H1 (cell line): ENCODE measurements at regions not wholly inside any gene's neighbourhood (a gene's known extent, or its start where the extent isn't known, plus 50 kb on each side); places are given as distances from the start of the nearest gene placed in this dataset.

Source experiments
- CTCF ChIA-PET: fragments of 300-600 bp; sonication (Branson Sonifier 250); formaldehyde crosslinking; loops from one replicate; lab custom pipeline; 2021; ENCODE audit not compliant: partially characterized antibody; lab: Charles Lee
- POLR2A ChIA-PET: fragments of 300-600 bp; sonication (Branson Sonifier 250); formaldehyde crosslinking; loops from one replicate; lab custom pipeline; 2021; ENCODE audit warnings: inconsistent platforms; ENCODE audit not compliant: partially characterized antibody; lab: Charles Lee
- DNase-seq, 2 experiments: peaks; one replicate each; pipeline versions ENCODE4 v3.0.0 to v3.0.0-alpha.2; 2010 to 2022; ENCODE audit warnings: low spot score in 2 of 2, low read depth in 1 of 2, mixed read lengths in 1 of 2
- FAIRE-seq: peaks from 2 replicates; lab custom pipeline; 2011; peaks lifted over from hg19 to GRCh38; lab: Jason Lieb, UNC
- H2AFZ ChIP-seq: 2 replicates; pipeline ENCODE4 v1.8.1; 2012; ENCODE audit warnings: low read length, inconsistent platforms
- H2AK5ac ChIP-seq: 2 replicates; pipeline ENCODE4 v1.6.1; 2013; ENCODE audit warnings: low read depth, low read length
- H2BK120ac ChIP-seq: replicated peaks from 2 replicates; pipeline ENCODE3; 2013; ENCODE audit warnings: low read depth, low read length, inconsistent platforms
- H2BK12ac ChIP-seq: 2 replicates; pipeline ENCODE4 v1.6.1; 2013; ENCODE audit warnings: low read depth, low read length
- H2BK15ac ChIP-seq: 2 replicates; pipeline ENCODE4 v1.6.1; 2013; ENCODE audit warnings: low read length
- H2BK20ac ChIP-seq: 2 replicates; pipeline ENCODE4 v1.6.1; 2013; ENCODE audit warnings: low read length
- H2BK5ac ChIP-seq: 2 replicates; pipeline ENCODE4 v1.6.1; 2013; ENCODE audit warnings: low read depth, low read length
- H3K14ac ChIP-seq: 2 replicates; pipeline ENCODE4 v1.6.1; 2013; ENCODE audit warnings: inconsistent platforms; ENCODE audit not compliant: insufficient read length
- H3K18ac ChIP-seq: 2 replicates; pipeline ENCODE4 v1.6.1; 2013; ENCODE audit warnings: low read length; ENCODE audit errors: extremely low read depth
- H3K23ac ChIP-seq: 2 replicates; pipeline ENCODE4 v1.6.1; 2013; ENCODE audit warnings: inconsistent platforms; ENCODE audit not compliant: insufficient read length
- H3K23me2 ChIP-seq: 2 replicates; pipeline ENCODE4 v1.6.1; 2013; ENCODE audit warnings: low read depth, low read length
- H3K27ac ChIP-seq: 2 replicates; pipeline ENCODE4 v1.6.1; 2011; ENCODE audit warnings: low read depth, low read length, inconsistent platforms
- H3K27me3 ChIP-seq, 4 experiments: replicated peaks in 1 of 4; 1 replicate in 1 of 4; 2 replicates in 3 of 4; pipeline versions ENCODE4 v1.6.1 to v1.8.1; 2011 to 2013; ENCODE audit warnings: low read length in 3 of 4, mild to moderate bottlenecking in 3 of 4, inconsistent platforms in 2 of 4, mixed read lengths in 2 of 4, moderate library complexity in 1 of 4; ENCODE audit not compliant: control insufficient read depth in 3 of 4, insufficient read depth in 3 of 4; ENCODE audit errors: extremely low read depth in 1 of 4
- H3K36me3 ChIP-seq, 4 experiments: 2 replicates each; pipeline versions ENCODE4 v1.6.1 to v1.8.1; 2011 to 2013; ENCODE audit warnings: mild to moderate bottlenecking in 4 of 4, low read length in 3 of 4, moderate library complexity in 2 of 4, control low read depth in 1 of 4, inconsistent platforms in 1 of 4; ENCODE audit not compliant: insufficient read depth in 4 of 4, control insufficient read depth in 2 of 4
- H3K4ac ChIP-seq: replicated peaks from 2 replicates; pipeline ENCODE3; 2013; ENCODE audit warnings: low read length, low read depth, mixed read lengths, inconsistent platforms; ENCODE audit not compliant: insufficient read length
- H3K4me1 ChIP-seq, 4 experiments: replicated peaks in 1 of 4; 1 replicate in 1 of 4; 2 replicates in 3 of 4; pipeline versions ENCODE4 v1.6.1 to v1.8.1; 2011 to 2013; ENCODE audit warnings: low read length in 3 of 4, inconsistent platforms in 2 of 4, mixed read lengths in 1 of 4; ENCODE audit not compliant: insufficient read depth in 4 of 4, control insufficient read depth in 3 of 4
- H3K4me2 ChIP-seq, 2 experiments: 2 replicates each; pipeline versions ENCODE4 v1.6.1 to v1.8.1; 2011 to 2013; ENCODE audit warnings: low read depth in 2 of 2, low read length in 2 of 2, control low read depth in 1 of 2, inconsistent platforms in 1 of 2, mild to moderate bottlenecking in 1 of 2; ENCODE audit not compliant: insufficient read depth in 1 of 2
- H3K4me3 ChIP-seq, 4 experiments: fragments of 200-600, 300-600 bp in 1 of 4; sonication (generic), shearing (Covaris generic), sonication (Bioruptor Twin) in 1 of 4; 2 replicates each; pipeline versions ENCODE4 v1.5.1 to v1.8.1; 2011 to 2016; ENCODE audit warnings: low read length in 4 of 4, low read depth in 3 of 4, control low read depth in 2 of 4, inconsistent platforms in 2 of 4, mild to moderate bottlenecking in 2 of 4, mixed read lengths in 1 of 4, moderate library complexity in 1 of 4; ENCODE audit not compliant: insufficient read depth in 2 of 4; ENCODE audit errors: extremely low read depth in 1 of 4
- H3K56ac ChIP-seq: replicated peaks from 2 replicates; pipeline ENCODE3; 2013; ENCODE audit warnings: low read depth, mild to moderate bottlenecking, mixed read lengths, low read length, inconsistent platforms; ENCODE audit not compliant: insufficient read length
- H3K79me1 ChIP-seq: 2 replicates; pipeline ENCODE4 v1.6.1; 2013; ENCODE audit warnings: low read depth, low read length, control low read depth
- H3K79me2 ChIP-seq, 2 experiments: 2 replicates each; pipeline versions ENCODE4 v1.6.1 to v1.8.1; 2012 to 2013; ENCODE audit warnings: low read length in 2 of 2, mild to moderate bottlenecking in 2 of 2, inconsistent platforms in 1 of 2; ENCODE audit not compliant: insufficient read depth in 2 of 2, control insufficient read depth in 1 of 2
- H3K9ac ChIP-seq, 4 experiments: replicated peaks in 1 of 4; 1 replicate in 1 of 4; 2 replicates in 3 of 4; pipeline versions ENCODE4 v1.6.1 to v1.8.1; 2011 to 2013; ENCODE audit warnings: low read depth in 3 of 4, low read length in 3 of 4, control low read depth in 2 of 4, mild to moderate bottlenecking in 2 of 4, moderate library complexity in 2 of 4, inconsistent platforms in 1 of 4; ENCODE audit errors: extremely low read depth in 1 of 4
- H3K9me3 ChIP-seq, 2 experiments: 2 replicates each; pipeline versions ENCODE4 v1.6.1 to v1.8.1; 2012 to 2013; ENCODE audit warnings: mild to moderate bottlenecking in 2 of 2, moderate library complexity in 2 of 2, control low read depth in 1 of 2, inconsistent platforms in 1 of 2, low read depth in 1 of 2, low read length in 1 of 2, mixed read lengths in 1 of 2; ENCODE audit not compliant: insufficient read depth in 2 of 2
- H4K20me1 ChIP-seq, 2 experiments: replicated peaks in 1 of 2; 2 replicates each; pipeline versions ENCODE3 to v1.8.1; 2011 to 2013; ENCODE audit warnings: inconsistent platforms in 2 of 2, low read length in 2 of 2, mild to moderate bottlenecking in 1 of 2; ENCODE audit not compliant: insufficient read depth in 2 of 2, control insufficient read depth in 1 of 2
- H4K5ac ChIP-seq: 2 replicates; pipeline ENCODE4 v1.6.1; 2013; ENCODE audit warnings: low read length, low read depth, mixed read lengths, inconsistent platforms; ENCODE audit not compliant: insufficient read length
- H4K8ac ChIP-seq: 2 replicates; pipeline ENCODE4 v1.8.0; 2013; ENCODE audit warnings: mild to moderate bottlenecking, moderate library complexity, low read length, inconsistent platforms; ENCODE audit not compliant: insufficient read depth; ENCODE audit errors: extremely low read depth
- H4K91ac ChIP-seq: replicated peaks from 2 replicates; pipeline ENCODE3; 2013; ENCODE audit warnings: low read length, mixed read lengths, inconsistent platforms; ENCODE audit not compliant: insufficient read length
- CEBPB ChIP-seq: IDR thresholded peaks from 2 replicates; pipeline ENCODE4 v1.6.1; 2012; ENCODE audit warnings: low read depth, low read length
- CREB1 ChIP-seq: IDR thresholded peaks from 2 replicates; pipeline ENCODE4 v1.6.1; 2012; ENCODE audit warnings: inconsistent platforms
- EP300 ChIP-seq, 2 experiments: IDR thresholded peaks; 1 replicate in 1 of 2; 2 replicates in 1 of 2; pipeline ENCODE4 v1.6.1; 2011 to 2012; ENCODE audit warnings: low read depth in 2 of 2, low read length in 2 of 2, mild to moderate bottlenecking in 2 of 2, borderline replicate concordance in 1 of 2, inconsistent platforms in 1 of 2, moderate library complexity in 1 of 2
- POLR2A ChIP-seq, 2 experiments: IDR thresholded peaks; 1 replicate in 1 of 2; 2 replicates in 1 of 2; pipeline ENCODE4 v1.6.1; 2011; ENCODE audit warnings: low read depth in 2 of 2, low read length in 2 of 2, mild to moderate bottlenecking in 2 of 2; ENCODE audit errors: control extremely low read depth in 1 of 2
- POU5F1 ChIP-seq: IDR thresholded peaks from 2 replicates; pipeline ENCODE4 v1.6.1; 2011; ENCODE audit warnings: low read depth, mild to moderate bottlenecking, low read length, moderate library complexity
- RXRA ChIP-seq: IDR thresholded peaks from 2 replicates; pipeline ENCODE4 v1.6.1; 2011; ENCODE audit warnings: low read depth, mild to moderate bottlenecking, low read length, moderate library complexity; ENCODE audit not compliant: insufficient read depth
- SAP30 ChIP-seq: fragments of 300-600 bp; sonication (generic); IDR thresholded peaks from 2 replicates; pipeline ENCODE4 v1.7.1; 2012; ENCODE audit warnings: low read length, moderate library complexity, mild to moderate bottlenecking, inconsistent platforms; ENCODE audit not compliant: insufficient read depth, insufficient replicate concordance
- SIRT6 ChIP-seq: IDR thresholded peaks from one replicate; pipeline ENCODE4 v1.7.1; 2012; ENCODE audit warnings: low read length, inconsistent platforms
- SP1 ChIP-seq: IDR thresholded peaks from 2 replicates; pipeline ENCODE4 v1.6.1; 2011; ENCODE audit warnings: low read depth, low read length
- TAF7 ChIP-seq: optimal IDR thresholded peaks from 2 replicates; pipeline ENCODE3; 2011; ENCODE audit warnings: low read depth, mild to moderate bottlenecking, inconsistent platforms, low read length, moderate library complexity, borderline replicate concordance
- TCF12 ChIP-seq: IDR thresholded peaks from 2 replicates; pipeline ENCODE4 v1.6.1; 2011; ENCODE audit warnings: low read depth, mild to moderate bottlenecking, low read length
- WGBS, 2 experiments: shearing (Covaris generic) in 1 of 2; methylation state at CpG; one replicate each; pipeline versions ENCODE4 v1.1.6 to v1.1.7; 2013 to 2015; ENCODE audit warnings: low lambda C conversion rate in 2 of 2, mixed read lengths in 2 of 2, inconsistent platforms in 1 of 2, low coverage in 1 of 2, missing lambda C conversion rate in 1 of 2; ENCODE audit not compliant: insufficient replicate concordance in 2 of 2, insufficient coverage in 1 of 2, insufficient read length in 1 of 2; ENCODE audit errors: extremely low coverage in 1 of 2, missing lambda C conversion rate in 1 of 2; 5-methylcytosine and 5-hydroxymethylcytosine counted together

DNA sequence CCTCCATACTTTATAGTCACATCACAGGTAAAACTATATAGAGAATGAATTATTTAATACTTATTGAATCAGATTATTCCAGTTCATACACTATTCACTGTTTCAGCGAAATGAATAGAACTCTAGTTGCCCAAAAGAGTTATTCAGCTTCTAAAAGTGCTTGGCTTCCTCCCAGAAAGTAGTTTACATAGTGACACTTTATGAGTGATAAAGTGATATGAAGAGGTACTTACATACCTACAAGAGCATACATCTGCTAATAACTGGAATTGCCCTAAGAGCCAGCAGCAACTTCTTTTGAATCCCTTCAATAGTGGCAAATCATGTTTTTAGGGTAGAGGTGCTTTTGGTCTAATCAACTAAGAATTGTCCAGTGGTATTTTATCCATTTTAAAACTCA, 635.1 kb upstream of the AGTR1 start:
- Histone ChIP-seq H3K4me1 (no peaks in the 10 kb centered on the region), H3K9ac (no peak overlapping the region), H2BK5ac (no peak overlapping the region), H2BK120ac (no peak overlapping the region), H3K27ac (no peak overlapping the region), H4K20me1 (no peaks in the 10 kb centered on the region), H4K91ac (no peak overlapping the region), H2BK20ac (no peak overlapping the region), H3K23ac (no peak overlapping the region), H3K14ac (no peak overlapping the region), H3K4ac (no peak overlapping the region), H3K56ac (no peak overlapping the region), H3K79me1 (no peaks in the 10 kb centered on the region), H3K4me2 (no peak overlapping the region), H3K79me2 (no peaks in the 10 kb centered on the region), H2AFZ (no peak overlapping the region), H3K23me2 (no peaks in the 10 kb centered on the region), H3K4me3 (no peak overlapping the region), H3K27me3 (no peaks in the 10 kb centered on the region), H3K9me3 (no peaks in the 10 kb centered on the region), H4K5ac (no peak overlapping the region), H3K18ac (no peak overlapping the region), H4K8ac (no peak overlapping the region), H3K36me3 (no peaks in the 10 kb centered on the region), H2BK12ac (no peak overlapping the region), H2AK5ac (no peak overlapping the region), H2BK15ac (no peak overlapping the region)
- WGBS, 2 experiments = 93% methylated on average over 1 of the region's 1 CpG; no CpG with 5 or more reads in 1 of the 2 experiments
- CTCF ChIA-PET = no interaction called here
- TF ChIP-seq POLR2A (IDR thresholded peaks at IDR 0.05; ENCODE audit: control extremely low read depth in 1 of 2, low read depth in 2 of 2, low read length in 2 of 2) (no peak), TAF7 (no peak), TCF12 (no peak), SAP30 (no peak), SP1 (no peak), SIRT6 (no peak), CEBPB (no peak), EP300 (IDR thresholded peaks at IDR 0.05; ENCODE audit: borderline replicate concordance in 1 of 2, low read depth in 2 of 2, low read length in 2 of 2) (no peak), RXRA (no peak), CREB1 (no peak), POU5F1 (no peak)
- FAIRE-seq (no peak), DNase-seq (no peak)
- POLR2A ChIA-PET = no interaction called here
